Left ventricle myocardium inferior (tissue), 1 donor: ENCODE measurements at regions not wholly inside any gene's neighbourhood (a gene's known extent, or its start where the extent isn't known, plus 50 kb on each side); places are given as distances from the start of the nearest gene placed in this dataset.

Experiments used
- DNase-seq: peaks from one replicate; pipeline ENCODE4 v3.0.0-alpha.2; 2020
- H3K27ac ChIP-seq: fragments of 200-600 bp; replicated peaks from 2 replicates; pipeline ENCODE4 v1.8.0; 2021
- H3K27me3 ChIP-seq: fragments of 200-600 bp; 2 replicates; pipeline ENCODE4 v1.8.0; 2021; ENCODE audit warnings: low read depth
- H3K36me3 ChIP-seq: fragments of 200-600 bp; 2 replicates; pipeline ENCODE4 v1.8.0; 2021
- H3K4me1 ChIP-seq: fragments of 200-600 bp; 2 replicates; pipeline ENCODE4 v1.8.0; 2021
- H3K4me3 ChIP-seq: fragments of 200-600 bp; 2 replicates; pipeline ENCODE4 v1.8.0; 2021; ENCODE audit warnings: mild to moderate bottlenecking, moderate library complexity
- H3K9me3 ChIP-seq: fragments of 200-600 bp; replicated peaks from 2 replicates; pipeline ENCODE4 v1.8.0; 2021
- CTCF ChIP-seq: fragments of 200-600 bp; IDR thresholded peaks from 2 replicates; pipeline ENCODE4 v1.8.0; 2021; ENCODE audit warnings: antibody characterized with exemption, mild to moderate bottlenecking, borderline replicate concordance
- intact Hi-C: fragments of 100-400 bp; cut with micrococcal nuclease; formaldehyde crosslinking; loops from one replicate; pipeline ENCODE4 v1.11.0; 2022
- donor health status: DM: no; HTN: yes; CAD: no; lungs with severe emphysema.

- Histone ChIP-seq H3K36me3 (no peaks in the 10 kb centered on the region), H3K9me3 (no peaks in the 10 kb centered on the region), H3K4me1 (peaks cover 5% of the 10 kb centered on the region), H3K27ac (no peak overlapping the region), H3K4me3 (no peak overlapping the region), H3K27me3 (peaks cover 20% of the 10 kb centered on the region)
- no peak for TF ChIP-seq CTCF
- DNase-seq = no peak
- intact Hi-C loops = no loop called here
Observed at GRCh38 chr10:14409856-14410458, 79.2 kb upstream of the FRMD4A start.

- Histone ChIP-seq H3K27me3 (peaks cover 24% of the 10 kb centered on the region), H3K36me3 (no peaks in the 10 kb centered on the region), H3K4me3 (no peak overlapping the region), H3K4me1 (peaks cover 7% of the 10 kb centered on the region), H3K27ac (no peak overlapping the region), H3K9me3 (no peaks in the 10 kb centered on the region)
- TF ChIP-seq CTCF = no peak
- intact Hi-C loops = no loop called here
- DNase-seq = no peak
Observed at GRCh38 chr10:14409247-14409646, 78.5 kb upstream of the FRMD4A start.

- Histone ChIP-seq H3K36me3 (no peaks in the 10 kb centered on the region), H3K4me1 (peaks cover 7% of the 10 kb centered on the region), H3K27ac (no peak overlapping the region), H3K27me3 (peaks cover 24% of the 10 kb centered on the region), H3K9me3 (no peaks in the 10 kb centered on the region), H3K4me3 (no peak overlapping the region)
- no peak for TF ChIP-seq CTCF
- intact Hi-C loops = no loop called here
- no peak for DNase-seq
Observed at GRCh38 chr10:14408139-14408538, 77.4 kb upstream of the FRMD4A start.

GRCh38 chr10:14407567-14407966 lies 76.8 kb upstream of the FRMD4A start:
- intact Hi-C loops = no loop called here
- Histone ChIP-seq H3K27ac (no peak overlapping the region), H3K27me3 (peaks cover 24% of the 10 kb centered on the region), H3K9me3 (no peaks in the 10 kb centered on the region), H3K4me3 (no peak overlapping the region), H3K4me1 (peaks cover 7% of the 10 kb centered on the region), H3K36me3 (no peaks in the 10 kb centered on the region)
- no peak for DNase-seq
- TF ChIP-seq CTCF = no peak

- intact Hi-C loops = no loop called here
- no peak overlapping the region for H3K4me3 ChIP-seq
- H3K4me1 ChIP-seq = peaks cover 7% of the 10 kb centered on the region
- no peak for TF ChIP-seq CTCF
- peaks cover 24% of the 10 kb centered on the region for H3K27me3 ChIP-seq
- no peak for DNase-seq
- H3K9me3 ChIP-seq = no peaks in the 10 kb centered on the region
- no peaks in the 10 kb centered on the region for H3K36me3 ChIP-seq
- no peak overlapping the region for H3K27ac ChIP-seq
Observed at GRCh38 chr10:14405076-14406065, 74.6 kb upstream of the FRMD4A start.
